AG20443 (cell line): ENCODE measurements at regions not wholly inside any gene's neighbourhood (a gene's known extent, or its start where the extent isn't known, plus 50 kb on each side); places are given as distances from the start of the nearest gene placed in this dataset.
"Not testable (repeated sequence)": the region's sequence is repeated elsewhere in the genome, so short reads cannot be mapped to it uniquely, and the experiment has no call there.

Source experiments
- DNase-seq: peaks from one replicate; pipeline ENCODE4 v3.0.0; 2012; ENCODE audit warnings: low spot score, mixed read lengths

DNA sequence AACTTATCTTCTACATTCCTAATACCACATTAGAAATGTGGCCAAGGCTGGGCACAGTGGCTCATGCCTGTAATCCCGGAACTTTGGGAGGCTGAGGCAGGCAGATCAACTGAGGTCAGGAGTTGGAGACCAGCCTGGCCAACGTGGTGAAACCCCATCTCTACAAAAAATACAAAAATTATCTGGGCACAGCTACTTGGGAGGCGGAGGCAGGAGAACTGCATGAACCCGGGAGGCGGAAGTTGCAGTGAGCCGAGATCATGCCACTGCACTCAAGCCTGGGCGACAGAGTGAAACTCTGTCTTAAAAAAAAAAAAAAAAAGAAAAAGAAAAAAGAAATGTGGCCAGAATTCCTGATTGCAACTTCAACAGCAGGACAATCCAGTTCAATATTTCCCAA lies 196.6 kb upstream of the RASGEF1B start:
- DNase-seq, result not testable (repeated sequence)

DNA sequence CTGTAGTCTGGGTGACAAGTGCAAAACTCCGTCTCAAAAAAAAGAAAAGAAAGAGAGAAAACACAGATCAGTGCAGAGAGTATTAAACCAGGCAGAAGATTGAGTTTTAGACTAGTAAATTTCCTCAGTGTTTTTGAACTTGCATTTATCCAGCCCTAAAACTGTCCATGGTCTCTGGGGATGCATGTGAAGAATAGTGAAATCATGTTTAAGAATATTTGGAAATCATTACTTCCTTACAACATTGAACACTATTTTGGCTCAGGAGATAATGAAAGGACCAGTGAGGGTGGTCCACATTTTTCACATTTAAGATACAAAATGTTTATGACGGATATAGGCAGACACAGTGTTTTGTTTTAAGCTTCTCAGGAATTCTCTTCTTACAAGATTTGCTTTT lies 195.8 kb upstream of the RASGEF1B start:
- no peak for DNase-seq

DNA sequence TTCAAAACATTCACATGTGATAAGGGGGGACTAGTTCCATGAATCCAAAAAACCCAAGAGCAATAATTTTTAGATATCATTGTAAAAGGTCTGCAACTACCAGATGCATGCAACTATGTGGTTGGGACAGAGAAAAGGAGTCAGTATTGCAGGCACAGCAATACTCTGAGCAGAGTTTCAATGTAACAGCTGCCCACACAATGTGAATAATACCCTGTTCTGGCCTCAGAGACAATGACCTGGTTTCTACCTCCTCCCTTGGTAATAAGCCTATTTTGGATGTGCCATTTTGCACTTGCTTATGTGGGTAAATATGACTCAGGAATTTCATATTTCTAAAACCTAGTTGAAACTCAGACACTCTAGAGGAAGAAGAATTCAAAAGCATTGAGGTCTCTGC lies 194.8 kb upstream of the RASGEF1B start:
- DNase-seq, result no peak

DNA sequence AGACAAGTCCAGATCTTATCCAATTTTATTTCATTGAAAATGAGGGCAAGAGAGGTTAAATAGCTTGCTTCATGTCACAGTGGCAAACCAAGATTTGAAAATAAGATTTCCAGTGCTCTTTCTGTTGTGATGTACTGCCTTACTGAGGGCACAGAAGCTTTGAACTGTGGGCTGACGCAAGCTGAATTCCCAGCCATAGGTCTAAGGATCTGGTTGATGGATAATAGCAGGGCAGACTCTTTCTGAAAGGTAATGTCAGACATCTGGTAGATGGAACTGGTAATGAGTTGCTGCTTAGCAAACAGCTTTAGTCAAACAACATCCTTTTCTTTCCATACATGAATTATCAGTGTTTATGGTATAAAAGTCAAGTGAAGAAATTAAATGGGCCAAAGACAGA lies 193.9 kb upstream of the RASGEF1B start:
- DNase-seq, result no peak

DNA sequence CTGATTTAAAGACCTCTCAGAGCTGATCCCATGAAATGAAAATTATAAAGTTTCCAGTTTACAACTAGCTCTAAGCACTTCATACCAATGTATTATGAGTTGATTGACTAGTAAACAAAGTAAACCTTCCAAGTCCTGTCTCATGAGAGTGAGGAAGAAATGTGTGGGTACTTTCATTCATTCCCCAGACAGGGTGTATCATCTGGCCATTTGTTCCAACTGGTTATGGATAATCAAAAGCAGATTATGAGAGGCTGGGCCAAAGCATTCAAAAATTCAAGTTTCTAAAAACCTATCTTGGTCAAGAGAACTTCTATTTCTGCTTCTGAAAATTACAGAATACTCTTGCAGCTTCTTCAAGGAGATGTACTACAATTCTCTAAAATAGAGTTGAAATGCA lies 193.3 kb upstream of the RASGEF1B start:
- DNase-seq, result no peak

DNA sequence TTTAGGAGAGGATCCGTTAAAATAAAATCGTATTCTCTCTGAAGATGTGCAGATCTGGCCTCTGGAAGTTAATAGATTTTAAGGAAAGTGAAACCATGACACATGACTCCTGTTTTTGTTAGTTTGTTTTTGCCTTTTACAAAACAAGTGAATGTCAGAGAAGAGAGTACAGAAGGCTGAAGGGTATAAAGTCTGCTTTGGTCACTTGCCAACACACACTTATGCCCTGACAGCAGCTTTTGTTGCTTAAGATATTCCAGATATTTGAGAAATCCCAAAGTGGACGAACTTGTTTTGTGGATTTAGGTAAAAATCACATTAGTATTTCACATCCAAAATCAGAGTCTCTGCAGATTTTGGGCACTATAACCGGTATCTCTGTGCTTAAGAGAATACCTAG lies 192.4 kb upstream of the RASGEF1B start:
- no peak for DNase-seq

DNA sequence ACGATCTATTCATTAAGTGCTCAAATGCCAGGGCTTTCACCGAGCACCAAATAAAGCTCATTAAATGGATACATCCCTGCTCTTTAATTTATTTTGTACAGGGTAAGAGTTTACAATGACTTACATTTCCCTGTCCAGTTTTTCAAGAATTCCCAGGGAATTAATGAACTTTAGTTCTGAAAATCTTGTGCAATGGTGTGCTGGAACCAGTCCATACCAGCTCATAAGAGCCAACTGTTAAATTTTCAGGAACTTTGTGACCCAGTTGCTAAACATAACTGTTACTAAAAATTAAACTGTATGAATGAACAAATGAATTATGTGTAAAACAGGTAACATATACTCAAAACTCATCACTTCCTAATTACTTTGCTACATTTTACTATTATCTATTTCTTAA lies 191.7 kb upstream of the RASGEF1B start:
- no peak for DNase-seq

DNA sequence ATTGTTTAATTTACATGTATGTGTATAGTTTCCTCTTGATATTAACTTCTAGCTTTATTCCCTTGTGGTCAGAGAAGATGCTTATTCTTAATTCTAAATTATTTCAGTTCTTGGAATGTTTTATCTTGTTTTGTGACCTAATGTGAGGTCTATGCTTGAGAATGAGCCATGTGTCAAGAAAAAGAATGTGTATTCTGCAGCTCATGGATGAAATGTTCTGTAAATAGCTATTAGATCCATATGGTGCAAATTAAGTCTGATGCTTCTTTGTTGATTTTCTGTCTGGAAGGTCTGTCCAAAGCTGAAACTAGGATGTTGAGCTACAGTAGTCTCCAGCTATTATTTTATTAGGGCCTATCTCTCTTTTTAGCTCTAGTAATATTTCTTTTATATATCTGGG lies 187.3 kb upstream of the RASGEF1B start:
- DNase-seq, result no peak

DNA sequence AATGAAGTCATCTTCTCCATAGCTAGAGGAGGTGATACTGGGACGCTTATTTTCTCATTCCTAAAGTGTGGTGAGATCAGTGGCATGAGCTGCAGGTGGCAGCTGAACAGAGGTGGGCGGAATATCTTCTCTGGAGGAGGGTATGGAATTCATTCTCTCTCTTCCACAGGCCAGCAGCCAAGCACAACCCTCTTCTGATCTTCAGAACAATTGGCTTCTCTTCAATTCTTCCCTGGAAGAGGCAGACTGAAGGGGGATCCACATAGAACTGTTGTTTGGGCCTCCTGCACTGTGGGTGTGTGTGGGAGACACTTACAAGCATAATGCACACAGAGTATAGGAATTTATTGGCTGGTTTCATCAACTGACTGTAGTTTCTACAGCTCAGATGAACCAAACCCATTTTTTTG lies 180.4 kb upstream of the RASGEF1B start:
- DNase-seq, result no peak

DNA sequence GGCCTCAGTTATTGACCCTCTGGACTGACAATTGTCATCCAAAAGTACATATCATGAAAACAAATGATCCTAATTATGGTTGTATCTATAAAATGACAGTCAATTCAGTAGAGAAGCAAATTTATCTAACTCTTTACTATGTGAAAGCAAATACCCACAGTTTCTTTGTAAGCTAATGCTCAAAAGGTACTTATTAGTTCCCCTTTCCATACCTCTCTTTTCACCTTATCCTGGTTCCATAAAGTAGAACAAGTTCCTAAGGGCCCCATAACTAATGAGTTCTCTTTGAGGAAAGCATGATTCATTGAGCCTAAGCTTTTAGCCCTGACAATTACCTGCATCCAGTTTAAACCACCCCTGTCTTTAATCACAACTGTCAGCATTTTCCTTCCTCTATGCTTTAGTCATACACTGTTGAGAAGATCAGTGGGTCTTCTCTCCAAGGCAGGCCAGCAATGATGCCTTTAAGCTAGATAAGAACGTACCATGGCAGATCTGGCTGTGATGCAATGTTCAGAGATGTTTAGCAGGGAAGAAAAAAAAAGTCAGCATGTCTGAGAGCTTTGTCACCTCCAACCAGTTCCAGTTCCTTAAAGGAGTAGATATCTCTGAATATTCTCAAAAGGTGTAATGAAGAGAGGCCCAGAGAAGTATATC lies 179.7 kb upstream of the RASGEF1B start:
- no peak for DNase-seq

DNA sequence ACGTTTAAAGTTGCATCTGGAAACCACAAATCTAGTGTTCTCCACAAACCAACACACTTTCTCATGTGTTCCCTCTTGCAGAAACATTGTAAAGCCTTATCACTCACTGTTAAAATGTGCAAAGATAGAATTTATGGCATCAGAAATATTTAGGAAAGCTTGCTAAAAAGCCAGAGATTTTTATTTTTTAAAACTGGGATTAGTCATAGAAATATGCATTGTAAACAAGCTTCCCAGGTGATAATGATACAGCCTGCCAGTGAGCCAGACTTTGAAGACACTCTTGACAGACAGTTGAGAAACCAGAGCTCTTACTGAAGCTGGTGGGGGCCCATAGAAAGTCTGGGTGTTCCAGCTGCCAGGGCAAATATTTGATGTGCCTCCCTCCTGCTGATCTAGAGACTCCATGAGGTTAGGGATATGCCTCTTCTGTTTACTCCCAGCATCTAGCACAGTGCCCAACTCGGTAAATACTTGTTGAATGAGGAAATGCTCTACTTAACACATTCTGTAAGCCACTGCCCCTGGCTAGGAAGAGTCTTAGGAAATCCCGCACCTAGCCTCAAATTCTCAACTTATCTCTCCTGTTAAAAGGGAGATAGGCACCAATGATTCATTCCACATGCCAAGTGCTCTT lies 179.0 kb upstream of the RASGEF1B start:
- no peak for DNase-seq

DNA sequence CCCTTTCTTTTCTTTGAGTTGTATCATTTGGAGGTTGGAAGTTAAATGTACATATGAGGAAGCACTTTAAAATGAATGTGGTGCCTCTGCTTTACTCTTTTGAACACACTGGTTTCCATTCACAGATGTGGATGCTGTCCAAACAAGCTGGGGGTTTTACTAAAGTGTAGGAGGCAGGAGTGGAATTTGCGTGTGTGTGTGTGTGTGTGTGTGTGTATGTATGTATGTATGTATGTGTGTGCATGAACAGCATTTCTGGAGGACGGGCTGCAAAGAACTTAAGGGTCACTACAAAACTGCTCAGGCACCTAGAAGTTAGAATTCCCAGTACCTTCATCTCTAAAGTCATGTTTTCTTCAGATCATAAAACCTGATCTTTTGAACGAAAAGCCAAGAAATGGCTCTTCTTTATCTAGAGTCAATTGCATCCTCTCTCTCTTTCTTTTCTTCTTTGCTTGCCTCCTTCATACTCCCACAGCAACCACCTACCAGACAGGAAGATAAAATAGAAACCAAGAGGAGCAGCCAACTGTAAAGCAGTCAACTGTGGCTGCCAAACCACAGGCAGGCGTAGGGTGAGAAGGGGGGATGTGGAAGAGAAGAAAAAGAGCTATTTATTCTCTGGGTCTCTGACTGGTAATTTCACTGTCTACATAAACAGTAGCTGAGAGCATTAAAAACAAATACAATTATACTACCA lies 177.0 kb upstream of the RASGEF1B start:
- DNase-seq, result no peak

DNA sequence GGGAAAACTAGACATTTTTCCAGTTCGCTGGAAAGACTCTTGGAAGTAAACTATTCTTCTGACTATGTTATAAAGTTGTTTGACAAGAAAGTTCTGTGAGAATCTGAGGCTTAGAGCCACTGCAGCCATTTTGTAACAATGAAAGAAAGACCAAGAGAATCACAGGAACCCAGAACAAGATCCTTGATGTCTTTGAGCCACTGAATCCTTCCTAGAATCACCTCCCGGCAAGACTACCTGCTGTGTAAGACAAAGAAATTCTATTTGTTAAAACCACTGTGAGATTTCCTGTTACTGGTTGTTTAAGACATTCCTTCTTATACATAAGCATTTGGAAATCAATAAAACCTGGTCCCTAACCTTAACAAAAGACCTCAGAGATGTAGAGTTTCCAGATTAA lies 175.7 kb upstream of the RASGEF1B start:
- DNase-seq, result no peak

DNA sequence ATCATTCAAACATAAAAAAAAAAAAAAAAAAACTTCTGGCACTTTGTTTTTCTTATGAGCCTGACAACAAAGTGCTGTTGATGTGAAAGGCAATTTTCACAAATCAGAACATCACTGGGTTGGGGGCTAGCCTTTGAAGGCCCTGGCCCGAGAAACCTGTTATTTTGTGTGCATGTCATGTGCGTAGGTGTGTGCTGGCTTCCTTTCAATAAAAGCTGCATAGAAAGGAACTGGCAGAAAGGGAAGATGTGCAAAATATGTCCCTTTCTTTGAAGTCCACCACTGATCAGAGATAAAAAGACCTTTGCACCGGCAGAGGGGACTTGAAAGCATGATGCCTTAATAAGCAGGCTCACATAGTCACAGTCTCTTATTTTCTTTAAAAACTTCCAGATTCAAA lies 170.8 kb upstream of the RASGEF1B start:
- no peak for DNase-seq

DNA sequence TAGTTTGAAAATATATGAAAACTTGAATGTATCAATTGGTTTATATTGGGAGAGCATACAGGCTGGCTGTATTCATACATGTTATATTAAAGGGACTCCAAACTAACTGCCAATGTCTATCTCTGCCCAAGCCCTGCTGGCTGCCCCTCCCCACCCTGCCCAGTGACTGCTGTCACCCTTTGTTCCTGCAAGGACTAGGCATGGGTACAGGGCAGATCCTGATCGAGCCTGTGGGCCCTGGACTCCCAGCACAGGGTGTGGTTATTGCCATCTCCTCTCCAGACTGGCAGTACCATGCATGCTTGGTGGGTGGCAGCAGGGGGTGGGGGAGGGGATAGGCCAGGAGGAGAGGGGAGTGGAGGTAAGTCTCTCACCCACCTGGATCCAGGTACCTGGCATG lies 167.5 kb upstream of the RASGEF1B start:
- no peak for DNase-seq

DNA sequence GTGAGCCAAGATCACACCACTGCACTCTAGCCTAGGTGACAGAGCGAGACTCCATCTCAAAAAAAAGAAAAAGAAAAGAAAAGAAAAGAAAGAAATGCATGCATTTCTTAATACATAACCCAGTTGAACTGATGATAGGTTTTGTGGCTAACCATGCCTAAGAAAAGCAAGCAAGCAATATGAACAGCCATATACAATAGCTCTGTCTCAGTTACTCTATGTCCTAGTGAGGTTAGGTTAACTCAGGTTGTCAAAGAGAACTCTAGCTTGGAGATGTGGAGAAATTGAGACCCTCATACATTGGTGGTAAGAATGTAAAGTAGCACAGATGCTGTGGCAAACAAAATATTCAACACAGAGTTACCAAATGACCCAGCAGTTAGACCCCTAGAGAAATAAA lies 167.0 kb upstream of the RASGEF1B start:
- no peak for DNase-seq

DNA sequence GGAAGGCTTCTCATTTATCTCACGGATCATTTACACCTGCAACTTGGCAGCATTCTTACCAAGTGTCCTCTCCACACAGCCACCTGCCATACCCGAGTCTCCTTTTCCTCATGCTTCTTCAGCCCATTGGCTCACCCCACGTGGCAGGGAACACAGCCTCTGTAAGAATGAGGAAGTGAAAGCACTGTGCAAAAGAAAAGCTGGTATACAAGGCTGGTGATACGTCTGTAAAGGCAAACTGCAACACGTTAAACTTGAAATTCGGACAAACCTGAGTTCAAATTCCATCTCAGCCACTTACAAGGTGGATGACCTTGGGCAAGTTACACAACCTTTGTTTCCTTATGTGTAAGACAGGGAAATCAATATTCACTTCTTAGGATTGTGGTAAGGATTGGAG lies 164.0 kb upstream of the RASGEF1B start:
- DNase-seq, result no peak

DNA sequence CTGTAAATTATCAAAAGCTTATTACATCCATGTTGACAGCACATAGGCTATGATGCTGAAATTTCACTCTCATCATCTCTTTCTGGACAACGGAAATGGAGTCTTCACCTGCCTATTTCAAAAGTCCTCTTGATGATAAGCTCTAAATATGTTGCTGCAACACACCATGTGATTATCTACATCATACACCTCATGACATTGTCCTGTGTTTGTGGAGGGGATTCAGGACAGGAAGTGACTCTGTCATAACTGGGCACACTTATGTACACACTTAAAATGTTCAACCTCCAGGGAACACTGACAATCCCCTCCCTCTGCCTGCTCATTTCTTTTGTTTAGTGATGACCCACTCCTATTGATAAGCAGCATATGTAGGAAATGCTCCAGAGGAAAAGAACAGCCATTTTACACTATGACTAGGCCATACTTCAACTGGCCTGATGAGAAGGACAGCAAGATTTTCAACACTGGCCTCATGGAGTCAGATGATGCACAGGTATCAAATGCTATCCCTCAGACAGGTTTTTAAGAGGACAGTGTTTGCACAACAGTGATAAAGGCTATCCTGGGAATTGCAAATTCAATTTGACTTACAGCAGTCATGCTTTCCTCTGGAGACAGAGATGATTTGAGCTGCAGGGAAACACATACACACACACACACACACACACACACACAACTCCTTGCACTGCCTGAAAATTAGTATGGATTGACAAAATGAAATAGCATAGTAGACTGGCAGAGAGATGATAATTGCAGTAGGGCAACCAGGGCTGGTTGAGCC lies 163.3 kb upstream of the RASGEF1B start:
- DNase-seq, result no peak

DNA sequence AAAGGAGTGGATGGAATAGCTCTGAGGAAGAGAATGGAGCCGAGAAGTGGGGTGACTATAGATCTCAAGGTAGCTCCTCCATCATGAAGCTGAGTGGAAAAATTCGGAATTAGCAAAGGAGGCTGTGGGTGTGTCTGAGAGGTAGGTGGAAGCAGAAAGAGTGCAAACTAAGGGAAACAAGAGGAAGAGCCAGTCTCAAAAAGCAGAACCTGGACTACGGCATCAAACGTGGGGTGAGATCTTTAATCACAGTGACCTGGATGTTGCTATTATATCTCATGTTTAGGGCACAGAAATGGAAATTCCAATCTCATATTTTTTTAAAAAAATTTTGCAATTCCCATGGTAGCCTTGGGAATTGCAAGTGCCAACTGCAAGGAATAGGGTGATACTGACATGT lies 162.5 kb upstream of the RASGEF1B start:
- no peak for DNase-seq

DNA sequence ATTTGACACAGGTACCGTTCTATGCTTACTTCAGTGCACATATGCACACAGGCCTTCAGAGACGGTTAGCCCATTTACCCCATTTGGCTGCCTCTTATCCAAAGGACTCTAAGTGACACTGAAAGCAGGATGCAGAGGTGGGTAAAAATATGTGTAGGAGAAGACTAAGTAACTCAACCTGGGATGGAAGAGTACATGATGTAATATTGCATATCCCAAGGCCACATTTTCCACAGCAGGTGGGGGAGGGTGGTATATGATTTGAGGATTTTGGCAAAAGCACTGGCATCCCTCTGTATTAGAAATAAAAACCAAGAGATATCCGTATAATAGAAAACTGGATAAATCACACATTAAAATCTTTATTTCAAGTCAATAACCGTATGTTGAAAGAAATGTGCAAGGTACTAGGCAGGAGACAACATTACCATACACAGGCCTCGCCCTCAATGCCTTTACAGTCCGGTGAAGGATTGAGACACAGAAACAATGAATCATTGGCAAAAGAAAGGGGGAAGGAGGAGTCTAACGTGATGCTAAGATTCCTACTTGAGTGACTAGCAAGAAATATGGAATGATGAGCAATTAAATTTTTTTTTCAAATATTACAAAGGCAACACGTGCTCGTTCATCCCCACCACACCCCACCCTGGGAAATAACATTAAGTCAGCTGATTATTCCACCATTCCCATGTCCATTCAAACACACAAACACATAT lies 161.0 kb upstream of the RASGEF1B start:
- no peak for DNase-seq

DNA sequence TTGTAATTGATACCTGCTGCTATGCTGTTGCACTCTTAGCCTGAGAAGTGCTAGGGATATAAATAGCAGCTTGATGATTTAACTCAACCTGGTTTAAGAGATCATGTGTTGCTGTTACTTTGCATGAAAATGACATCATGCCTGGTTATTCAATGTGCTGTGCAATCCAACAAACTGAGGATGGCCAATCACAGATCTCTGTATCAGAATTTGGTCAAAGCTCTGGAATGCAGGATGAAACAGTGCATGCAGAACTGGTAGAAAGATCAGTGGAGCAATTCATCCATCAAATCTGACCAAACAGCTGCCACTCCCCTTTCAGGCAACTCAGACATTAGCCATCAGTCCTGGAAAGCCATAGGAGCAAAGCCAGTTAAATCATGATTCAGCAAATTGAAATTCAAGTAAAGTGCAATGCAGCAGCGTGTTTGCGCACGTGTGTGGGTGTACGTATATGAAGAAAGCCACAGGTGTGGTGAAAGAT lies 160.3 kb upstream of the RASGEF1B start:
- DNase-seq, result peak; percentile 71

DNA sequence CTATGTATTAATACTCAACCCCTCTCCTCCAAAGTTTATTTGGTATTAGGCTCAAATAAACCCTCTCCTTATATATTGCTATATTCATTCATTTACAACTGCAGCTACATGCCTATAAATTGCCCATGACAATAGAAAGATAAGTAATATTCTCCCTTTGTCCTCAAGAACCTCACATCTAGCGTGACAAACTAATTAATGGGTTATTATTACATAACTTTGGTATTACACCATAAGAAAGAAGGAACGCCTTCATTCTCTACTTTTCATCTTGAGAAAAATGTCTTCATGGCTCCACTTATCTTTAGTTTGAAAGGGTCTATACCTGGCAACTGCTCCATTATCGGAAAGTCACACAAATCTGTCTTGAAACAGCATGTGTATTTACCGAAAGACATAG lies 157.7 kb upstream of the RASGEF1B start:
- no peak for DNase-seq
